Progenitor cell of endocrine pancreas (in vitro differentiated cells): ENCODE measurements at regions not wholly inside any gene's neighbourhood (a gene's known extent, or its start where the extent isn't known, plus 50 kb on each side); places are given as distances from the start of the nearest gene placed in this dataset.

Source experiments
- DNase-seq: peaks from one replicate; pipeline ENCODE4 v3.0.0; 2021; ENCODE audit warnings: low spot score; ENCODE audit not compliant: unreplicated experiment
- H3K27ac Mint-ChIP-seq: 2 replicates; pipeline ENCODE4 v1.8.0; 2021; ENCODE audit warnings: mild to moderate bottlenecking, moderate library complexity, mixed read lengths
- H3K27me3 Mint-ChIP-seq: 2 replicates; pipeline ENCODE4 v1.8.0; 2021; ENCODE audit warnings: mixed read lengths
- H3K36me3 Mint-ChIP-seq: 2 replicates; pipeline ENCODE4 v1.8.0; 2022; ENCODE audit warnings: mixed read lengths; ENCODE audit not compliant: insufficient read depth
- H3K4me1 Mint-ChIP-seq: 2 replicates; pipeline ENCODE4 v1.8.0; 2021; ENCODE audit warnings: low read depth, mixed read lengths
- H3K4me3 Mint-ChIP-seq: 2 replicates; pipeline ENCODE4 v1.8.0; 2021; ENCODE audit warnings: low read depth, mild to moderate bottlenecking, moderate library complexity, mixed read lengths
- H3K9me3 Mint-ChIP-seq: 2 replicates; pipeline ENCODE4 v1.8.0; 2021; ENCODE audit warnings: low read depth, mixed read lengths
- CTCF ChIP-seq: fragments of 200-600 bp; sonication (generic); IDR thresholded peaks from one replicate; pipeline ENCODE4 v1.5.0; 2021; ENCODE audit warnings: antibody characterized with exemption, mild to moderate bottlenecking; ENCODE audit not compliant: unreplicated experiment

DNA sequence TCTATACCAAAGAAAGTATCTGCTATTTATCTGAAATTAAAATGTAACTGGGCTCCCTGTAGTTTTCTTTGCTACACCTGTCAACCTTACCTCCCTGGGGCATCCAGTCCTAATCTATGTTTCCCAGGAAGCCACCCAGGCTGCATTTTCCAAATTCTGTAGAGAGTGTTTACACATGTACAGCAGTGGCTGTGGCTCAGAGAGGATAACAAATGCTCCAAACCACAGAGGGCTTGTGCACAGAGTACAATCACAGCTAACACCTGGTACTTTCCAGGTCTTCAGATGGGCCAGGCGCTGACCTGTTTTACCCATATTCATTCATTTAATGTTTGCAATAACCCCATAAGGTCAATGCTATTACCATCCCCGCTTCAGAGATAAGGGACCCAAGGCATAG is 146.5 kb upstream of the TNR start:
- peaks cover 2% of the 10 kb centered on the region for H3K36me3 Mint-ChIP-seq
- H3K9me3 Mint-ChIP-seq: no peaks in the 10 kb centered on the region
- H3K4me3 Mint-ChIP-seq: no peak overlapping the region
- TF ChIP-seq CTCF: no peak
- H3K27ac Mint-ChIP-seq: no peak overlapping the region
- H3K4me1 Mint-ChIP-seq: peaks cover under 1% of the 10 kb centered on the region
- peaks cover 18% of the 10 kb centered on the region for H3K27me3 Mint-ChIP-seq
- DNase-seq: no peak

GRCh38 chr1:175888996-175889395 is 145.6 kb upstream of the TNR start:
- Mint-ChIP-seq H3K27me3 (peaks cover 18% of the 10 kb centered on the region), H3K27ac (no peak overlapping the region), H3K36me3 (peaks cover 2% of the 10 kb centered on the region), H3K4me1 (peaks cover 2% of the 10 kb centered on the region), H3K4me3 (no peak overlapping the region), H3K9me3 (no peaks in the 10 kb centered on the region)
- DNase-seq: no peak
- no peak for TF ChIP-seq CTCF

DNA sequence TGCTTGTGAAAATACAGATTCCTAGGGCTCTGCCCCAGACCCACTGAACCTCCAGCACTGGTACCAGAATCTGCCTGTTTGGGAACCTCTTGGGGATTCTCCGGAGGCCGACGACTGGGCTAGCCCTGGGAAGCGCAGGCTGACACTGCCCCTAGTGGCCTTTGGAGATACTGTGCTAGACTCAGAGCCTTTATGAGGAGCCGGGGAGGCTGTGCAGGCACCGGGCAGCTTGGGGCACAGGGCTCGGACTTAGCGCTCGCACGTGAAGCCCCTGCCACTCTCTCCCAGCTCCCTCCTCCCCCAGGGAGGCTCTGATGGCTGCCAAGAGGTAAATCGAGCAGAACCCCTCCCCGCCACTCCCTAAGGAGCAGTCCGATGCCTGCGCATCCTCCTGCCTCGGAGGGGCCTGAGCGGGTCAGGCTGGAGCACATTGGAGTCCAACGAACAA is 144.6 kb upstream of the TNR start:
- Mint-ChIP-seq H3K27ac (no peak overlapping the region), H3K9me3 (no peaks in the 10 kb centered on the region), H3K36me3 (peaks cover 2% of the 10 kb centered on the region), H3K4me3 (no peak overlapping the region), H3K27me3 (peaks cover 21% of the 10 kb centered on the region), H3K4me1 (peaks cover 2% of the 10 kb centered on the region)
- DNase-seq: peak; percentile 48
- peak; percentile 92 for TF ChIP-seq CTCF

- Mint-ChIP-seq H3K4me1 (peaks cover 2% of the 10 kb centered on the region), H3K27me3 (peaks cover 21% of the 10 kb centered on the region)
Measured at GRCh38 chr1:175887521-175887920, 144.1 kb upstream of the TNR start.

GRCh38 chr1:175885326-175885725 is 141.9 kb upstream of the TNR start:
- H3K4me3 Mint-ChIP-seq: no peak overlapping the region
- no peak overlapping the region for H3K27ac Mint-ChIP-seq
- no peak for DNase-seq
- H3K4me1 Mint-ChIP-seq: peaks cover 2% of the 10 kb centered on the region
- H3K9me3 Mint-ChIP-seq: no peaks in the 10 kb centered on the region
- peaks cover 21% of the 10 kb centered on the region for H3K27me3 Mint-ChIP-seq
- no peaks in the 10 kb centered on the region for H3K36me3 Mint-ChIP-seq
- no peak for TF ChIP-seq CTCF

More at GRCh38 chr1:175887521-175887920, 144.1 kb upstream of the TNR start:
- Mint-ChIP-seq H3K9me3 (no peaks in the 10 kb centered on the region), H3K4me3 (no peak overlapping the region), H3K36me3 (peaks cover 1% of the 10 kb centered on the region), H3K27ac (no peak overlapping the region)
- no peak for TF ChIP-seq CTCF
- DNase-seq: no peak
